Stimulated activated CD4-positive, alpha-beta T cell treated with anti-CD3 and anti-CD28 coated beads, TNF-alpha, amount 100 ng/mL, for 1 hour (primary cell): ENCODE measurements at regions not wholly inside any gene's neighbourhood (a gene's known extent, or its start where the extent isn't known, plus 50 kb on each side); places are given as distances from the start of the nearest gene placed in this dataset.

ENCODE experiments used
- DNase-seq, 3 donors: peaks; one replicate each; pipeline ENCODE4 v3.0.0-alpha.2; 2020; ENCODE audit warnings: low read depth in 3 of 3, low spot score in 1 of 3

GRCh38 chr12:98256830-98257229, 258.6 kb upstream of the TMPO start:
- DNase-seq: no peak

DNA sequence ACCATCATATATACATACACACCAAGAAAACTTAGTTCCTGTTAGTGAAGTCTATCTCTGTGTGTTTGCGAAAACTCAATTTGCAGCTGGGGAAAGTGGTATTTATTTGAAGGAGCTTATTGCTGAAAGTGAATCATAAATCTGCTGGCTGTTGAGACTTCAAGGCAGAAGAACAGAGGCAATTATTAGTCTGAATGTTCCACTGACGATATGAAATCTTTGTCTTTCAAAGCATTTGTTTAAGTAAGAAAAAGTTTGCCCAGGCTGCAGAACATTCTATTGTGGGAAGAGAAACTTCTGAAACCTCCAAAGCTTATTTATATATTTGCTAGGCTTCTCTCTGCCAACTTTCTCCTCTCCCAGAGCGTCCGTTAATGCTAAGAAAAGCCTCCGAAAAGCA, 255.7 kb upstream of the TMPO start:
- no peak for DNase-seq

DNA sequence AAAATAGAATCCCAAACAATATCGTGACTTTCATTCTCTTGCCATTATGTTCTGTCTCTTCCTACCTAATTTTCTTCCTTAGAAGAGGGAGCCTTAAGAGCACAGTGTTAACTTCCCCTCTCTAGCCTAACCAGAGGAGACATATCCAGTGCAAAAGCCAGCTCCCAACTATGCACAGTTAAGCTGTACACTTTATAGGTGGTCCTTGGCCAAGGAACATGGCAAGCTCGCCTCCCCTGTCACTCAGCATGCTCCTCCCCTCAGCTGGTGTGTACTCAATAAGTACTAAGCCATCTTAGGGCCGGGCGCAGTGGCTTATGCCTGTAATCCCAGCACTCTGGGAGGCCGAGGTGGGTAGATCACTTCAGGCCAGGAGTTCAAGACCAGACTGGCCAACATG, 255.1 kb upstream of the TMPO start:
- DNase-seq: no peak

GRCh38 chr12:98262902-98263301, 252.5 kb upstream of the TMPO start:
- DNase-seq: no peak

- DNase-seq: no peak
Measured at GRCh38 chr12:98274430-98275130, 240.8 kb upstream of the TMPO start.

DNA sequence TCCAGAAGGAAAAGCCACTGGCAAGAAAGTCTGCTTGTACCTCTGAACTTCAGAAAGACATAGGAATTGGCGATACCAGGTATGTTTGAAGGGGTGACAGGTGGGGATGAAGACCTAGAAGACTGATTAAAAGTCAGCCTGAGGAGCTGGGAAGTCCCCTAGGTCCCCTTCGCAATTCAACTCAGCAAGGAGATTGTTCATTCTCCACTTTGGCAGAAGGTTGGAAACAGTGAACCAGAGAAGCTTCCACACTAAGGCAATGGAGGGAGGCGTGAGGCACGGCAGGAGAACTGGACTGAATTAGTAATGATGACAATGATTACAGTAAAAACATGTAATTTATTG, 240.3 kb upstream of the TMPO start:
- no peak for DNase-seq

DNA sequence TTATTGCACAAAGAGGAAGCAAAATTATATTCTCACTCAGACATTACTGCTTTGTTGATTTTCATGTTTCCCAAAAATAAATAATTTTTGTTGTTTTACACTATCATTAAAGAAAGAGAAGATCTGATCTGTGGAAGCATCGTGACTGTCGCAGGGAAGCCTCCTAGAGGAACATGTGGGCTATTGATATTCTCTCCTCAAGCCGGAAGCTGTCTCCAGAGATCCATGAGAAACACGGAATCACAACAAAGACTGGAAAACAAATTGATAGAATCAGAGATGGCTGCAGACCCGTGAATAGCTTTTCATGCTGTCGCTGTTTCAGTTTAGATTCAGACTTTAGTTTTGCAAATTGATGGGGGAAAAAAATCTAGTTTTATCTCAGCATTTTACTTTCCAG, 235.2 kb upstream of the TMPO start:
- DNase-seq: no peak

- DNase-seq: no peak
Measured at GRCh38 chr12:98280621-98281020, 234.8 kb upstream of the TMPO start.

- no peak for DNase-seq
Measured at GRCh38 chr12:98291828-98292227, 223.6 kb upstream of the TMPO start.

DNA sequence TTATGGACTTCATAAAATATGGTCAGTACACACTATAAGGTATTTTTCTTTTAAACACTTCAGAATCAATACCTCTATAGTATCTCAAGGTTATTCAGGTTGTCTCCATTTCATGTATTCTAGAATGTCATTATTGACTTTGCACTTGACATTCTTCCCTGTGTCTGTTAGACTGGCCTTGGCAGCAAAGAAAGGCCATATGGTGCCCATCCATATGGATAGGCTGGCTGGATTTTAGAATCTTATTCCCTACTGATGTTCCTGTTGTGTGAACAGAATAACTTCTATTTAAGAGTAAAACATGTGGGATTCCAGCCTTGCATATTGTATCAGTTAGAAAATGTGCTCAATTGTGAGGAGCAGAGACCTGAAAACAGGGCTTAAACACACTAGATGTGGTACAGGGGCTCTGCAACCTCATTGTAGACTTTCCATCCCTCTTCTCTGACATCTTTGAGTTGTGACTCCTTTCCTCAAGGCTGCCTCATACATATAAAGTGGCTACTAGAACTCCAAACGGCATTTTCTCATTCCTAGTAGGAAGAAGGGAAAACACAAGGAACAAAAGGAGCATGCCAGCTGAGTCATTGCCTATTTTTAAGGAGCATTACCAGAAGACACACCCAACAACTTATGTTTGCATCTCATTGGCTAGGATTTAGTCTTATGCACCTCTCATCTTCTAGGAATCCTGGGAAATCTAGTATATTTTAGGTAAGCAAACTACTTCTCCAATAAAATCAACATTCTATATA, 221.2 kb upstream of the TMPO start:
- no peak for DNase-seq

GRCh38 chr12:98295681-98296080, 219.7 kb upstream of the TMPO start:
- DNase-seq: no peak

DNA sequence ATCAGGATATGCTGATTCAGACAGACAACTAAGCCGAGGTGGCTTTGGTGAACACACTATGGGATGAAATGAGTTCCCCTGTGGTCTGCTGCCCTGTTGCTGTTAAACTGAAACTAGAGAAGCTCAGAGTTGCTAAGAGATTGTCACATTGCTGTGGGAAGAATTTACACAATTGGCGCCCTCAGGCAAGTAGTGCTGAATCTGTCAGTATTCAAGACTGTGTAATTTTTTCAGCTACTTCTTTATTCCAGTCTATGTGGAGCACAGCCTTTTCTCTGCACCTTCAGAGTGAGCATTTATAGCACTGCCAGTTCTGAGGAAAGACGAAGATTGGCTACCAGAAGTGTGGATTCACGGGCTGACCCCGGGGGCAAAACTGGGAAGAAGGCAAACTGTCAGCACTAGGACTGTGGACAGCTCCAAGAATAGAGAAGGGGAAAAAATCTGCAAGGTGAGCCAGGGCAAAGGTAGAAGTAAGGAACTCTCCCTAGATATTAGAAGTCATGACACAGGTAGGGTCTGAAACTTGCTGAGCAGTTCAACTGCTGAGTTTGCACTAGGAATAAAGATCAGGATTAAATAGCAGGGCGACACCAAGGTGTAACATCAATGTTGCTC, 218.8 kb upstream of the TMPO start:
- DNase-seq: no peak

GRCh38 chr12:98297538-98297937, 217.9 kb upstream of the TMPO start:
- no peak for DNase-seq

DNA sequence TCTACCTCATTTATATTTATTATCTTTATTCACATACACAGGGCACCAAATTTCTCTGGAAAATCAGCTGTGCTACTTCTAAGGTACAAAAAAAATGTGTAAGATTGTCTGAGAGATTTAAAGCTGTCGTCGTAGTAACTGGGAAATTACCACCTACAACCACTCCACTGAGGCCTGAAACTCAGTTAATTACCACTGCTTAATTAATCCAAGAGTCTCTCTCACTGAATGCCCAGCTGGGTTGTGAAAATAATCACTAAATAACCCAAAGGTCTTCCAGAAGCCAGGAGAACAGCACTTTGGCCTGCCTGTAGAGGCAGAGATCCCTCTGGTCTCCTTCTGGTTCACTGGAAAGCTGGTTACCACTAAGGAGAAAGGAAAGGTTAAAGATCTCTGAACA, 207.2 kb upstream of the TMPO start:
- DNase-seq: no peak

DNA sequence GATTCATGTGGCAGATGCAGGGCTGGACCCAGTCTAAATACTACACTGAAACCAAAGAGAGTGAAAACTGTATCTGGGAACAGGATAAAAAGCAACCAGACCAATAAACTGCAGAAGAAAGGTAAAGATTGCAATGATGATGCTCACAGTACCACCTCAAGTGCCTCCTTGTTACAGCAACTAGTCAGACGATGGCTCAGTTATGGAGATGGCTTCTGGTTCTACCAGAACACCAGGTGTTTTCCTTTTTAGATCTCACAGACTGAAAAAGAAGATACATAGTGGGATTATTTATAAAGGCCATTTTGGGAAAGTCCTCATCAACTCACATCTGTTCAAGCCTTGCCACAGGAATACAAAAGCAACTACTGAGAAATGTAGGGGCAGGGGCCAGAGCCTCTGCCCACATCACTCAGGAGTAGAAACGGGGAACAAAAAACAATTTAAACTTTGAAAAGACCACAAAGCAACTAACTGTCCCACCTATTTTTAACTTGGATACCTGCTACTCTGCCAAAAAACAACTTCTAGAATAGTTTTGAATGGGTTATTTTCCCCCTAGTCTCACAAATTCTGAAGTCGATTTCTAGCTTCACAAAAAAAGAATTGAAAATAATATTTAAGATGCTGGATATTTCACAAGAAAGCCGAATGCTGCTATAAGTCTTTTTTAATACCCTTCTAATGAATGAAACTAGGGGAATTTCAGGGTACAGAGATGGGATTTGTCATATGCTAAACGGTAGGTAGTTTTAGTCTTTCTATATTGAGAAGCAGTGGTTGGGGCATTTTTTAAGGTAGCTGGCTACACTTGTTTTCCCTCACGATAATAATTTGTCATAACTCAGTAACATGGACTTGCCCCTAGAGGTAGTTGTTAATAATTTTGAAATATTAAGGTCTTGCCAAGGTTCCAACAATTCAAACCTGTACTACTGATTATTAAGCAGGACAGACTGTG, 197.2 kb upstream of the TMPO start:
- DNase-seq: no peak

- no peak for DNase-seq
Measured at GRCh38 chr12:98319716-98320425, 195.5 kb upstream of the TMPO start.

DNA sequence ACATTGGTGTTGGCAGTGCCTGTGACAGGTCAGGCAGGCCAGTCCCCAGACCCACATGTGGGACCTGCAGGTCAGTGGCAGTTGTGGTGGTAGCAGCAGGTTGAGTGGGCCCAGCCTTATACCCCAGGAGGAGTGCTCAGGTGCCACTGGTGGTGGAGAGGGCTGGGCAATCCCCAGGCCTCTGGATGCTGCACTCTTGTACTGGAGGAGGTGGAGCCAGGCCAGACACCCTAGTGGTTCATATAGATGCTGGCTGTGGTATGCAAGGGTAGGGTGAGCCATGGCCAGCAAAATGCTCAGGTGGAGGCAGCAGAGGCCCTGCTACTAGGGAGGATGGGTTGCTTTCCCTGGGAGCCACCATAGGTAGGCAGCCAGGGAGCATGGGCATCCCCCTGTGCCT, 190.4 kb upstream of the TMPO start:
- DNase-seq: no peak

DNA sequence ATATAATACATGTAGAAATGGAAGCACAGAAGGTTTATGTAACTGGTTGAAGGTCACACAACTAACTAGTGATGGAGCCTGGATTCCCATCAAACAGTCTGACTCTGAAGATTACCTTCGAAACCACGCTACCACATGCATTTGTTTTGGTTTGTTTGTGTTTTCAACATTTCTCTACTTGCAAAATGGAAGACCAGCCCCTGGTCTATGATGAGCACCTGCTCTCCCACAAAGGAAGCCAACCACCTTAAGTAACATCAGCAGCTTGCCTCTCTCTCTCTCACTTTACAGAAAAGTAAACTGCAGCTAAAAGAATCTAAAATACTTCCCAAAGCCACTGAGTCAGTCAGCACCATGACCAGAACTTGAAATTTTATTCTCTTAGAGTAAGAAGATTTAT, 186.9 kb upstream of the TMPO start:
- DNase-seq: no peak

DNA sequence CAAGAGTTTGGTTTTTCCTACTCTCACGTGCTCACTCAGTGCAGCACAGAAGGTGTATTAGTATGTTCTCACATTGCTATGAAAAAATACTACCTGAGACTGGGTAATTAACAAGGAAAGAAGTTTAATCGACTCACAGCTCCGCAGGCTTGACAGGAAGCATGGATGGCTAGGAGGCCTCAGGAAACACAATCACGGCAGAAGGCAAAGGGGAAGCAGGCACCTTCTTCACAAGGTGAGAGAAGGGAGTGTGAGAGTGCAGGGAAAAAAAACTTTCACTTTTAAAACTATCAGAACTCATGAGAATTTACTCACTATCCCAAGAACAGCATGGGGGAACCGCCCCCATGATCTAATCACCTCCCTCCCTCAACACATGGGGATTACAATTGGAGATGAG, 185.8 kb upstream of the TMPO start:
- DNase-seq: no peak

DNA sequence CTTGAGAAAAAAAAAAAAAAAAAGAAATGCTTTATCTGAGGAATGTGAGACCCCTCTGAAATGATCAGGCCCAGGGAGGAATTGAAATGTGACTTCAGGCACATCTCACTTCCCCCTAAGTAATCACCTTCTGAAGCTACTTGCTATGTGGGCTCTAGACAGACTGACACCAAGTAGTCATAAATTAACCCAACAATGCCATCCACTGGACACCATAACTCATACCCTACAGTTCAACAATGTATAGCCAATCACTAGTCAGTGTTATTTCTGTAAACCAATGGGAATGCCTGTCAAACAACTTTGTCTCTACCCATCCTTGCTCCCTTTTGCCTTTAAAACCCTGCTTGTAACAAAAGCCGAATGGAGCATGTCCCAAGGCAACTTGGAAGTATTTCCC, 182.7 kb upstream of the TMPO start:
- DNase-seq: no peak

DNA sequence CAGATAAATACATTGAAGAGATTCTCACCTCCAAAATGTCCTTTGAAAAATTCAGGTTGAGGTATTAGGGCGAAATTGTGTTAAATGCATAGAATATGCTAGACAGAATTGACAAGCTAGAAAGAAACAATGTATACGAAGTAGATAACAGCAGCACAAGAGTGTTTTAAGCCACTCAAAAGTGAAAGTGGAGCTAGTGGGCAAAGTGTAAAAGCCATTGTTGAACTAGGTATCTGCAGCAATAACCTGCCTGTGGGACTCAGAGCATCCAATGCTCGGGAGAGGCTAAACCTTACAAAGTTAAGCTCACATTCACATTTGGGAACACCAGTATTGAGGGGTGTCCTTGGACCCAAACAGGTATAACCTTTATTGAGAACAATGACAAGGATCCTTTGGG, 180.6 kb upstream of the TMPO start:
- DNase-seq: no peak
